ENCODE measurements at regions not wholly inside any gene's neighbourhood (a gene's known extent, or its start where the extent isn't known, plus 50 kb on each side); places are given as distances from the start of the nearest gene placed in this dataset.

DNA sequence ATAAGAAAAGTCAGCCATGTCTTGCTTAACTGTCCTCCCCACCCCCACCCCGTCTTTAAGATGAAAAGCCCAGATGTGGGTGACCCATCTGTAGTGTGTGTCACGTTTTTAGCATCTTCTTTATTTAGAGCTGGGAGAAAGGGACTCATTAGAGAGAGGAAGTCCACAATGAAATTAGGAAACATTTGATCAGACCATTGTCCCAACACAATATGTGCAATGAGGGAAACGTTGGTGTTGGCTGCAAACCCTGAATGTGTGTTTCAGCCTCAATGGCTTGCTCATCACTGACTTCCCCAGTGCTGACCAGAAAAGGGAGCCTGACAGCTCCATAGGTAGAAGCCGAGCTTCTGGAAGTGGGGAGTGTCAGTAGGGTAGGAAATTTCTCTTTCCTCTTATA, 475.7 kb downstream of the CD83 start:
- Histone ChIP-seq H3K27ac (ENCODE audit: control insufficient read depth, insufficient read depth) (no peak overlapping the region), H2AFZ (ENCODE audit: control insufficient read depth, low read depth, low read length) (no peak overlapping the region), H3K27me3 (replicated peaks in 1 of 2; ENCODE audit: control insufficient read depth in 2 of 2, insufficient read depth in 2 of 2, low read length in 1 of 2) (no peaks in the 10 kb centered on the region; a peak in 1 of 4 replicates), H3K36me3 (ENCODE audit: control insufficient read depth in 2 of 2, insufficient read depth in 2 of 2, low read length in 1 of 2) (no peaks in the 10 kb centered on the region), H3K4me2 (ENCODE audit: control insufficient read depth, insufficient read depth) (no peak overlapping the region), H3K9me3 (replicated peaks; ENCODE audit: control insufficient read depth, insufficient read depth, low read length) (no peaks in the 10 kb centered on the region; the same call in 2 of the 3 replicates), H3K4me1 (ENCODE audit: control insufficient read depth, insufficient read depth, low read length) (no peaks in the 10 kb centered on the region), H3K79me2 (ENCODE audit: control insufficient read depth, insufficient read depth, low read length) (no peaks in the 10 kb centered on the region), H3K4me3 (no peak overlapping the region), H4K20me1 (ENCODE audit: control insufficient read depth, insufficient read depth) (no peaks in the 10 kb centered on the region), H3K9ac (ENCODE audit: control insufficient read depth, insufficient read depth, low read length) (no peak overlapping the region)
- in situ Hi-C loops (cut with MboI) = no loop called here
- no peak for DNase-seq (ENCODE audit: low read depth, low spot score)
- ChIA-PET CTCF (no interaction called here), SMC1A (ENCODE audit: uncharacterized antibody, unreplicated experiment) (interaction anchor here (1.4 kb wide), 1 partner anchor 8 kb away, joined by 3 read pairs; no protein-coding TSS in a partner anchor), RAD21 (ENCODE audit: unreplicated experiment) (no interaction called here), POLR2A (no interaction called here)
- FAIRE-seq = no peak
- TF ChIP-seq NR2F1 (conservative IDR thresholded peaks at IDR 0.05) = no peak
- no peak for TF ChIP-seq RAD51 (IDR thresholded peaks at IDR 0.05)
- no peak for TF ChIP-seq NFYB (IDR thresholded peaks at IDR 0.05; ENCODE audit: insufficient read depth, low read depth, low read length)
- ATAC-seq = no peak
- 41% methylated on average over 4 of the region's 4 CpGs for WGBS (ENCODE audit: insufficient coverage, insufficient replicate concordance, low lambda C conversion rate, missing lambda C conversion rate)
- intact Hi-C loops (cut with micrococcal nuclease; ENCODE audit: unreplicated experiment) = no loop called here
- no TSS peak for BruUV-seq (replicated peaks)

- no peaks in the 10 kb centered on the region for H3K4me1 ChIP-seq (ENCODE audit: control insufficient read depth, insufficient read depth, low read length)
These were observed 478.2 kb downstream of the CD83 start for GRCh38 chr6:14595751-14596150.

More at GRCh38 chr6:14595751-14596150, 478.2 kb downstream of the CD83 start:
- ChIA-PET RAD21 (ENCODE audit: unreplicated experiment) (no interaction called here), CTCF (no interaction called here), POLR2A (no interaction called here), SMC1A (ENCODE audit: uncharacterized antibody, unreplicated experiment) (no interaction called here)
- Histone ChIP-seq H3K27me3 (replicated peaks in 1 of 2; ENCODE audit: control insufficient read depth in 2 of 2, insufficient read depth in 2 of 2, low read length in 1 of 2) (no peaks in the 10 kb centered on the region; a peak in 1 of 4 replicates), H3K9ac (ENCODE audit: control insufficient read depth, insufficient read depth, low read length) (no peak overlapping the region), H3K9me3 (replicated peaks; ENCODE audit: control insufficient read depth, insufficient read depth, low read length) (no peaks in the 10 kb centered on the region; the same call in 2 of the 3 replicates), H3K79me2 (ENCODE audit: control insufficient read depth, insufficient read depth, low read length) (no peaks in the 10 kb centered on the region), H4K20me1 (ENCODE audit: control insufficient read depth, insufficient read depth) (no peaks in the 10 kb centered on the region), H3K36me3 (ENCODE audit: control insufficient read depth in 2 of 2, insufficient read depth in 2 of 2, low read length in 1 of 2) (no peaks in the 10 kb centered on the region), H3K4me3 (no peak overlapping the region), H3K27ac (ENCODE audit: control insufficient read depth, insufficient read depth) (no peak overlapping the region), H3K4me2 (ENCODE audit: control insufficient read depth, insufficient read depth) (no peak overlapping the region), H2AFZ (ENCODE audit: control insufficient read depth, low read depth, low read length) (no peak overlapping the region)
- TF ChIP-seq PAX5 (IDR thresholded peaks at IDR 0.05; ENCODE audit: borderline replicate concordance, low read depth, low read length) = no peak
- TF ChIP-seq, protein P1, sequence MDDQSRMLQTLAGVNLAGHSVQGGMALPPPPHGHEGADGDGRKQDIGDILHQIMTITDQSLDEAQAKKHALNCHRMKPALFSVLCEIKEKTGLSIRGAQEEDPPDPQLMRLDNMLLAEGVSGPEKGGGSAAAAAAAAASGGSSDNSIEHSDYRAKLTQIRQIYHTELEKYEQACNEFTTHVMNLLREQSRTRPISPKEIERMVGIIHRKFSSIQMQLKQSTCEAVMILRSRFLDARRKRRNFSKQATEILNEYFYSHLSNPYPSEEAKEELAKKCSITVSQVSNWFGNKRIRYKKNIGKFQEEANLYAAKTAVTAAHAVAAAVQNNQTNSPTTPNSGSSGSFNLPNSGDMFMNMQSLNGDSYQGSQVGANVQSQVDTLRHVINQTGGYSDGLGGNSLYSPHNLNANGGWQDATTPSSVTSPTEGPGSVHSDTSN (IDR thresholded peaks at IDR 0.05; ENCODE audit: insufficient replicate concordance, low read depth, low read length) = no peak
- TF ChIP-seq JUNB (IDR thresholded peaks at IDR 0.05) = no peak
- no peak for TF ChIP-seq SMAD1 (IDR thresholded peaks at IDR 0.05; ENCODE audit: low read depth, partially characterized antibody)
- TF ChIP-seq MEF2B (IDR thresholded peaks at IDR 0.05; ENCODE audit: partially characterized antibody, poor library complexity, severe bottlenecking) = no peak
- no peak for TF ChIP-seq CREM (IDR thresholded peaks at IDR 0.05; ENCODE audit: low read depth)
- no peak for TF ChIP-seq WRNIP1 (IDR thresholded peaks at IDR 0.05; ENCODE audit: borderline replicate concordance, low read depth, low read length)
- TF ChIP-seq NR2C2 (IDR thresholded peaks at IDR 0.05; ENCODE audit: borderline replicate concordance, control insufficient read depth, insufficient read length, low read depth) = no peak
- no peak for TF ChIP-seq POLR2A (IDR thresholded peaks at IDR 0.05; ENCODE audit: low read depth, low read length)
- no peak for TF ChIP-seq FOXK2 (IDR thresholded peaks at IDR 0.05)
- BruUV-seq (replicated peaks) = no TSS peak
- 50% methylated on average over 2 of the region's 2 CpGs for WGBS (ENCODE audit: insufficient coverage, insufficient replicate concordance, low lambda C conversion rate, missing lambda C conversion rate)
- ATAC-seq (no peak), DNase-seq (ENCODE audit: low read depth, low spot score) (no peak), FAIRE-seq (no peak)
- in situ Hi-C loops (cut with MboI) (no loop called here), intact Hi-C loops (cut with micrococcal nuclease; ENCODE audit: unreplicated experiment) (no loop called here)

All from GM12878 (cell line).